ENCODE measurements at regions not wholly inside any gene's neighbourhood (a gene's known extent, or its start where the extent isn't known, plus 50 kb on each side); places are given as distances from the start of the nearest gene placed in this dataset.

DNA sequence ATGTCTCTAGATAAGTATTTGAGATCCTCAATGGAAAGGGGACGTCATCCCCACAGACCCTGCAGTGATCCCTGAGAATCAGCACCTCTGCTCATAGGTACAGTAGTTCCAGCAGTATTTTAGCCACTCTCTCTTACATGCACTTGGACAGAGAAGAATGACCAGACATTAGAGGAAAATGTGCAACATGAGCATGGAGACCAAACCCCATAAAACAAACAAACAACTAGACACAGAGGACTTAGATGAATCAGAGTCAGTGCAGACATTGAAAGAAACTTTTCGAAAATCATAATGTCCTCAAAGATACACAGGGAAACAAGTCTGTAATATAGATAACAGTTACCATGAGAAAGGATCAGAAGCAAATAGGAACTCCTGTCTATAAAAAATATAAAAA lies 108.2 kb downstream of the LYPLAL1 start:
- no peak for DNase-seq
- Histone ChIP-seq H2AFZ (ENCODE audit: low read depth, low read length) (no peak overlapping the region), H3K4me3 (ENCODE audit: low read depth in 1 of 2, low read length in 2 of 2) (no peak overlapping the region), H3K4me2 (ENCODE audit: insufficient read depth, low read length) (no peak overlapping the region), H3K79me2 (ENCODE audit: insufficient read depth, low read length) (no peaks in the 10 kb centered on the region), H3K4me1 (ENCODE audit: insufficient read depth, low read length) (no peaks in the 10 kb centered on the region), H4K20me1 (ENCODE audit: insufficient read depth, low read length) (no peaks in the 10 kb centered on the region), H3K9ac (ENCODE audit: low read depth, low read length) (no peak overlapping the region), H3K36me3 (ENCODE audit: insufficient read depth, low read length) (no peaks in the 10 kb centered on the region), H3K27me3 (ENCODE audit: insufficient read depth, low read length, poor library complexity) (no peaks in the 10 kb centered on the region), H3K27ac (ENCODE audit: low read length) (no peak overlapping the region), H3K9me3 (ENCODE audit: insufficient read depth, low read length, severe bottlenecking) (no peaks in the 10 kb centered on the region)
- no peak for ATAC-seq (ENCODE audit: insufficient read depth, low read depth)
- no peak for TF ChIP-seq EZH2 (IDR thresholded peaks at IDR 0.05; ENCODE audit: borderline replicate concordance, low read depth, low read length, severe bottlenecking)
- TF ChIP-seq, protein P1, sequence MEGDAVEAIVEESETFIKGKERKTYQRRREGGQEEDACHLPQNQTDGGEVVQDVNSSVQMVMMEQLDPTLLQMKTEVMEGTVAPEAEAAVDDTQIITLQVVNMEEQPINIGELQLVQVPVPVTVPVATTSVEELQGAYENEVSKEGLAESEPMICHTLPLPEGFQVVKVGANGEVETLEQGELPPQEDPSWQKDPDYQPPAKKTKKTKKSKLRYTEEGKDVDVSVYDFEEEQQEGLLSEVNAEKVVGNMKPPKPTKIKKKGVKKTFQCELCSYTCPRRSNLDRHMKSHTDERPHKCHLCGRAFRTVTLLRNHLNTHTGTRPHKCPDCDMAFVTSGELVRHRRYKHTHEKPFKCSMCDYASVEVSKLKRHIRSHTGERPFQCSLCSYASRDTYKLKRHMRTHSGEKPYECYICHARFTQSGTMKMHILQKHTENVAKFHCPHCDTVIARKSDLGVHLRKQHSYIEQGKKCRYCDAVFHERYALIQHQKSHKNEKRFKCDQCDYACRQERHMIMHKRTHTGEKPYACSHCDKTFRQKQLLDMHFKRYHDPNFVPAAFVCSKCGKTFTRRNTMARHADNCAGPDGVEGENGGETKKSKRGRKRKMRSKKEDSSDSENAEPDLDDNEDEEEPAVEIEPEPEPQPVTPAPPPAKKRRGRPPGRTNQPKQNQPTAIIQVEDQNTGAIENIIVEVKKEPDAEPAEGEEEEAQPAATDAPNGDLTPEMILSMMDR (IDR thresholded peaks at IDR 0.05; ENCODE audit: borderline replicate concordance, extremely low read depth, low read length, poor library complexity, severe bottlenecking) = no peak

DNA sequence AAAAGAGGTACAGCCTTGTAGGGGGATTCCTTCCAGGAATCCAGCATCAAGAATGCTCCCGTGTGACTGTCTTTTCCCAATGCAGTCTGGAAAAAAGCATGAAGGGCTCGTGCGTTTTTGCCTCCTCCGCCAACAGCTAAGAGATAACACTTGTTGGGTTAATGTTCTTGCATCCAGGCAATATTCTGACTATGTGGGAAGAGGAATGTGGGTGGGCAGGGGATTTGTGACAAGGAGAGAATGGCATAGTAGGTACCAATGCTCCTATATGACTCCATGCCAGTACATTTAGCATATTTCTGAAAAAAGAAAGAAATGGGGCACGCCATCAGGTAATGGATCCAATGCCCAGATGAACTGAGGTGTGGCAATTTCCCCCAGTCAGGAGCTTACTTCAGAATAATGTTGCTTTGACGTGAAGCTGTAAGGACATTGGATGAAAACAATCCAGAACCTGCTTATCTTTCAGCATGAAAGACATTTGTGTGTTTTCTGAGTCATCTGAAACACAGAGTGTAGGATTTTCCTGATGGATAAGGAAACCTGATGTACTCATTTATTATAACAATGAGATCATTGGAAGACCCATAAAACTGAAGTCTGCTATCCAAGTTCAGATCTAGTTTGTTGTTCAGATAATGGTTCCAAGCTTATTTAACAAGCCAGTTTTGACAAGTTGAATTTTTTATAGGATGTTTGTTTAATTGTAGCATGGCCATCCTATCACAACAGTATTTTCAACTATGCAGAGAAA lies 105.5 kb downstream of the LYPLAL1 start:
- H3K36me3 ChIP-seq (ENCODE audit: insufficient read depth, low read length) = no peaks in the 10 kb centered on the region
- no peaks in the 10 kb centered on the region for H4K20me1 ChIP-seq (ENCODE audit: insufficient read depth, low read length)
- H3K27me3 ChIP-seq (ENCODE audit: insufficient read depth, low read length, poor library complexity) = no peaks in the 10 kb centered on the region
- H3K9me3 ChIP-seq (ENCODE audit: insufficient read depth, low read length, severe bottlenecking) = no peaks in the 10 kb centered on the region
- H3K79me2 ChIP-seq (ENCODE audit: insufficient read depth, low read length) = no peaks in the 10 kb centered on the region
- H3K4me3 ChIP-seq (ENCODE audit: low read depth in 1 of 2, low read length in 2 of 2) = no peak overlapping the region
- no peak overlapping the region for H3K9ac ChIP-seq (ENCODE audit: low read depth, low read length)
- TF ChIP-seq, protein P1 (IDR thresholded peaks at IDR 0.05; ENCODE audit: borderline replicate concordance, extremely low read depth, low read length, poor library complexity, severe bottlenecking) = no peak
- no peak for TF ChIP-seq EZH2 (IDR thresholded peaks at IDR 0.05; ENCODE audit: borderline replicate concordance, low read depth, low read length, severe bottlenecking)
- no peak overlapping the region for H2AFZ ChIP-seq (ENCODE audit: low read depth, low read length)
- no peaks in the 10 kb centered on the region for H3K4me1 ChIP-seq (ENCODE audit: insufficient read depth, low read length)
- H3K4me2 ChIP-seq (ENCODE audit: insufficient read depth, low read length) = no peak overlapping the region
- DNase-seq (no peak), ATAC-seq (ENCODE audit: insufficient read depth, low read depth) (no peak)
- H3K27ac ChIP-seq (ENCODE audit: low read length) = no peak overlapping the region

DNA sequence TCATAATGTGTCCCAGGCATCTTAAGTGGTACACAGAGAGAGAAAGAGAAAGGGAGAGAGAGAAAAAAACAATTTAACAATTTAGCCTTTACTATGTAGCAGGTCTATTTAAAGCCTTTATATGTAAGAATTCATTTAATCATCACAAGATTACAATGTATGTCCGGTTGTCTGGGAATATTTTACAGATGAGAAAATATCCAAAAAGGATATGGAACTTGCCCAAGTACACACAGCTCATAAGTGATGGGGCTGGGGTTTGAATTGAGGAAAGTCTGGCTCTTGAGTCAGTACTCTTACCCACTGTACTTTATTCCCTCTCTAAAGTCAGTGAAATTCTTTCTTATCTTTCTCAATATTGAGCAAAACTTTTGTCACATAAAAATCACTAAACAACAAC lies 104.6 kb downstream of the LYPLAL1 start:
- DNase-seq (no peak), ATAC-seq (ENCODE audit: insufficient read depth, low read depth) (no peak)
- H3K79me2 ChIP-seq (ENCODE audit: insufficient read depth, low read length) = no peaks in the 10 kb centered on the region
- no peaks in the 10 kb centered on the region for H3K27me3 ChIP-seq (ENCODE audit: insufficient read depth, low read length, poor library complexity)
- H3K36me3 ChIP-seq (ENCODE audit: insufficient read depth, low read length) = no peaks in the 10 kb centered on the region
- no peak overlapping the region for H3K9ac ChIP-seq (ENCODE audit: low read depth, low read length)
- TF ChIP-seq, protein P1 (IDR thresholded peaks at IDR 0.05; ENCODE audit: borderline replicate concordance, extremely low read depth, low read length, poor library complexity, severe bottlenecking) = no peak
- no peak for TF ChIP-seq EZH2 (IDR thresholded peaks at IDR 0.05; ENCODE audit: borderline replicate concordance, low read depth, low read length, severe bottlenecking)
- H2AFZ ChIP-seq (ENCODE audit: low read depth, low read length) = no peak overlapping the region
- H3K9me3 ChIP-seq (ENCODE audit: insufficient read depth, low read length, severe bottlenecking) = no peaks in the 10 kb centered on the region
- no peaks in the 10 kb centered on the region for H3K4me1 ChIP-seq (ENCODE audit: insufficient read depth, low read length)
- no peaks in the 10 kb centered on the region for H4K20me1 ChIP-seq (ENCODE audit: insufficient read depth, low read length)
- no peak overlapping the region for H3K4me3 ChIP-seq (ENCODE audit: low read depth in 1 of 2, low read length in 2 of 2)
- H3K27ac ChIP-seq (ENCODE audit: low read length) = no peak overlapping the region
- H3K4me2 ChIP-seq (ENCODE audit: insufficient read depth, low read length) = no peak overlapping the region

All from DND-41 (cell line).